Sciatic nerve (tissue), 2 donors: ENCODE measurements at regions not wholly inside any gene's neighbourhood (a gene's known extent, or its start where the extent isn't known, plus 50 kb on each side); places are given as distances from the start of the nearest gene placed in this dataset.
"Not testable (repeated sequence)": the region's sequence is repeated elsewhere in the genome, so short reads cannot be mapped to it uniquely, and the experiment has no call there.

Source experiments
- ATAC-seq: fragments of 200-7000 bp; cut with Tn5 transposase; one replicate; pipeline ENCODE4 v1.9.1; 2020; ENCODE audit warnings: mild to moderate bottlenecking, moderate library complexity
- DNase-seq: peaks from one replicate; pipeline ENCODE4 v3.0.0-alpha.2; 2020; ENCODE audit warnings: low spot score
- intact Hi-C: fragments of 100-400 bp; cut with DNase I; formaldehyde crosslinking; loops from one replicate; pipeline ENCODE4 v1.14.2; 2022
- donor health status: DM: no; HTN: no; CAD: no.
- donor health status: DM: no; HTN: no; CAD: no.

DNA sequence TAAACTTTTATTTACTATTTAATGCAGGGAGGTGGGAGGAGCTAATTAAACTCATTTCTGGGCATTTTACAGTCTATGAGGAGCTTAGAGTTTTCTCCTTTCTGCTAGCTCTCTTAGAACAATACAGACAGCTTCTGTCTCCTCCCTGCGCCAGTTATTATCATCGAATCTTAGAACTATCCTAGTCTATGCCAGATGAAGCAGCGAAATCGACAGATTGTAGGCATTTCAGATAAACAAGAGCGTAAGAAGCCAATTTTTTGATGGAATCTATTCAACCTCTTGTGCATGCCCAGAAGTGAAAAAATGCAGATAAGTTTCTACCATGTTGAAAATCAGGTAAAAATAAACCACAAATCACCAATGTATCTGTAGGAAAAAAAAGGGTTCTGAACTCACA lies 297.1 kb downstream of the KLF12 start:
- no peak for ATAC-seq
- DNase-seq, result no peak
- intact Hi-C loops, result no loop called here

DNA sequence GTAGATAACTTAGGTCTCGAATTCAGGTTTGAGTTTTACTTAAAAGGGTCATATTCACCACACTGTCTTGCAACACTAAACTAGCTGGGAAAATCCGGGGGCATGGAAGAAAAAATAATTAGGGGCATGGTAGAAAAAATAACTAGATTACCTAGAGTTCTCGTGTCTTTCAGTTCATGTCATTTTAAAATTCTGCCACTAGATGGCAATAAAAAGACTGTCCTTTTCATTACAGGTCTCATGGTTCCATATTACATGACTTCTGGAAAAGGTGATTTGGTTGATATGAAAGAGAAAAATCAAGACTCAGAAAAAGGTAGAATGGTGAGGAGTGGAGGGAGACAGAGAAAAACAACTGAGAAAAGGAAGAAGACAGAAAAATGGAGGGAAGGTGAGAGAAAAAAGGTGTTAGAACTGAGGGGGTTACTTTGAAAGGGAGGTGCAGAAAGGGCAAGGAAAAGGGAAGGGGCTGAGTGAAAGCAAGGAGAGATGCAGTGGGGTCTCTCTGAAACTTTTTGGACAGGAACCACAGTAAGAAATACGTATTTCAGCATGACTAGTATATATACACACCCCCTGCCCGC lies 299.0 kb downstream of the KLF12 start:
- intact Hi-C loops, result no loop called here
- DNase-seq (no peak), ATAC-seq (peak; percentile 57)

DNA sequence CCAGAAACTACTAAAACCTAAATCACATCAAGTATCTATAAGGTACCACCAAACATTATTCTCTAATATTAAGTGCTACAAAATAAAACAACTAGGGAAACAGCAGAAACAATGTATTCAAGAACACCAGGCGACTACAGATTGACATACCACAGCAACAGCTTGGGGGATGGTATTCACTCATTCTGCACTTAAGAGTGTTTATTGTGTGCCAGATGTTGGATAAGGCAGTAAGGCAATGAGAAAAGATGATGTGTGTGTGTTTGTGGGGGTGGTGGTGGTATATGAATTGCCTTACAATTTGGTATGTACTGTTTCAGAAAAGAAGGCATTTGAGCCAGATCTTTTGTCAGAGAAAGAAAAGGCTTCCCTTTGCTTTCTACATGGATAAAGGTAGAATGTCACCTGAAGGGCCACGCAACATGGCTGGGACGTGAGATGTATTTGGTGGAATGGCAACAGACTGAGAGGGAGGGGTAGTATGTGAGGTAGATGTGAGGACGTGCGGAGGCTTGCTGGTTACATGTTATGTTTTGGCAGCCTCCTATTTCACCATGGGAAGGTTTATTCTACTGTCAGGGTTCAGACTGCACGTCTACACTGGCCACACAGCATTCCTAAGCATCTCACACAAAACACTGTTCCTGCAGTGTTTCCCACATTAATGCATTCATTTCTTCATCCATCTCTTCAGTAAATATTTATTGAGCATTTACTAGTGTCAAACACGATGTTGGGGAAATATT lies 300.7 kb downstream of the KLF12 start:
- no peak for DNase-seq
- no peak for ATAC-seq
- intact Hi-C loops, result no loop called here

DNA sequence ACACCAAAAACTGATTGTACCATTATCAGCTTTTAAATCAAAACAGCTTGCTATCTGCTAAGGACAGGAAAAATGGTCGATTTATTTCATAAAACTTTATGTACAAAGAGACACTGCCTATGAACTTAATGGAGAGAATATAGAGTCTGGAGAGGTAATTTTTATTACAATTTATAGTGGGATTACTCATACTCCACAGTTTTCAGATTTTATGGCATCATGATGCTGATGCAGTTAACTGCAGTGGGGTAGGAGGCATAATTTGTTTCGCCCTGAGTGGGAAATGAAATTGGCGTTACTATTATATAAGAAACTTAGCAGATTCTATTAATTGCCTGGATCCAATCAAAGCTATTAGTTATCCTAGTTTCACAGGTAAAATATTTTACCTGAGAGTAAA lies 301.4 kb downstream of the KLF12 start:
- intact Hi-C loops, result no loop called here
- no peak for DNase-seq
- ATAC-seq, result no peak

DNA sequence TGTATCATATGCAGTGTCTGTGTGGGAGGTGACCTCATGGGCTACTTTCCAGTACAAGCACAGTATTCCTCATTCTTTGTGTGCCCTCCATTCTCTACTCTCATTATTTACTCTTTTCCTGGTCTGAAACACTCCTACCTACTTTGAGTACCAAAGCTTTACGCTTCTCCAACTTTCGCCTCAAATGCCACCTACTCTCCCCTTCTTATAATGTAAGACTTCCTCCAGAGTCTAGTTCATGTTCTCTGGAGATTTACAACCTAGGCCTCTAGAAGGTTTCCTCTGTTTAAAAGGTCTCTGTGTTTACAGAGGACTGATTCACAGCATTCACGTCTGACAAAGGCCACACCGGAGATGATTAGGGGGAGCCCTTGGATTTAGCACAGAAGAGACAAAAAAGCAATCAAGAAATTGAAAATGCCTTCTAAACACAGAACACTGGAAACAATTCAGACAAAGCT lies 302.0 kb downstream of the KLF12 start:
- no peak for DNase-seq
- no peak for ATAC-seq
- intact Hi-C loops, result no loop called here

DNA sequence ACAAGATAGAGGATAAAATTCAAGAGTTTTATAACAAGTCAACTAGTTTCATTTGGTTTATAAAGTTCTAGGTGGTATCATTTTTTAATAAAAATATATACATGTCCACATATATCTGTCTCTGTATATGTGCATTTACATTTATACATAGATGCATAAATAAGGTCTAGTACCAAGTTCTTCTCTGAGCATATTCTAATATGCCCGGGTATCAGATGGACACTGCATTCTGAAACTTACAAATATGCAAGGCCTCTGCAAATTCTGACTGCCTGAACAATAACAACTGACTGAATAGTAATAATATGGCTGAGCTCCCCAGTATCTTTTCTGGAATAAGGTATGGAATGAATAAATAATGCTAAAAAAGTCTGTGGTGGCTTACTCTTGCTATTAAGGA lies 304.8 kb downstream of the KLF12 start:
- ATAC-seq, result no peak
- DNase-seq, result no peak
- intact Hi-C loops, result no loop called here

DNA sequence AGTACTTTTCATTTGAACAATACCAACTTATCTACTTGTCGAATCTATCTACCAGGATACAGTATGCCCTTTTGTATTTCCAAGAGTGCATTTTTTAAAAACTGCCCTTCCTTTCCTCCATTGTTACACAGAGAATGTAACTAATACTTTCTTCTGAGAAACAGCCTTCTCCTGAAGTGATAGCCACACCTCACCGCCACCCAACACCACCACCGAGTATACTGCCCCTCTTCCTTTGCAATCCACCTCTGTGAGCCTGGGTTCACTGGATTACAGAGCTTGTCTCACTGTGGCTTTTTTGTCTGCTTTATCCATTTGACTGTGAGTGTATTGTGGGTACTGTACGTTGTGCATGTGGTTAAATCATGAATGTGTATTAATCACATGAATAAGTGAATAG lies 305.4 kb downstream of the KLF12 start:
- DNase-seq, result no peak
- ATAC-seq, result no peak
- intact Hi-C loops, result no loop called here

DNA sequence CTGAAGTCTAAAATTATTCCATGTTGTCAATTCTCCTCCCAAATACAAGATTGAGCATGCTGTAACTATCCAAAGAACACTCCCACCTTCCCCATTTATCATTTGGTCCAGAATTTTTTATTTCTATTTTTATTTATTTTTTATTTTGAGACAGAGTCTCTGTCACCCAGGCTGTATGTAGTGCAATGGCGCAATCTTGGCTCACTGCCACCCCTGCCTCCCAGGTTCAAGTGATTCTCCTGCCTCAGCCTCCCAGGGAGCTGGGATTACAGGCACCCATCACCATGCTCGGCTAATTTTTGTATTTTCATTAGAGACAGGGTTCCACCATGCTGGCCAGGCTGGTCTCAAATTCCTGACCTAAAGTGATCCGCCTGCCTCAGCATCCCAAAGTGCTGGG lies 306.8 kb downstream of the KLF12 start:
- intact Hi-C loops, result no loop called here
- ATAC-seq, result no peak

DNA sequence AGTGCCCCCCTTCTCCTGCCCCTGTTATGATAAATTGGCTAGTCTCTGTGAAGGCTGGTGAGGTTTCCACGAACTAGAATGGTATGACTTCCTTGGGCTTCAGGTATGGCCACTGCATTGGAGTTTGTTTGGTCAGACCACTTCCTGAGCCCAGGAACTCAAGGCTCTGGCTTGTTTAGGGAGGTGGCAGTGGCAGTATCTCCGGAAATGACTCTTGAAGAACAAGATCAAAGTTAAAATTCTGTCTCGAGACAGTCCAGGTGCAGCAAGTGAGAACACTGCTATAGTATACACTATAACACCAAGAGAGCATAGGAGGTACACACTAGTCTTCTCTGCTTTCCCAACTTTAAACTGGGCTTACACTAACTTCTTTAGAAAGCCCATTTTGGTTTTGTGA lies 309.1 kb downstream of the KLF12 start:
- intact Hi-C loops, result no loop called here
- ATAC-seq (no peak), DNase-seq (no peak)

More for the DNA sequence above, 306.8 kb downstream of the KLF12 start:
- peak; percentile 61 for DNase-seq

DNA sequence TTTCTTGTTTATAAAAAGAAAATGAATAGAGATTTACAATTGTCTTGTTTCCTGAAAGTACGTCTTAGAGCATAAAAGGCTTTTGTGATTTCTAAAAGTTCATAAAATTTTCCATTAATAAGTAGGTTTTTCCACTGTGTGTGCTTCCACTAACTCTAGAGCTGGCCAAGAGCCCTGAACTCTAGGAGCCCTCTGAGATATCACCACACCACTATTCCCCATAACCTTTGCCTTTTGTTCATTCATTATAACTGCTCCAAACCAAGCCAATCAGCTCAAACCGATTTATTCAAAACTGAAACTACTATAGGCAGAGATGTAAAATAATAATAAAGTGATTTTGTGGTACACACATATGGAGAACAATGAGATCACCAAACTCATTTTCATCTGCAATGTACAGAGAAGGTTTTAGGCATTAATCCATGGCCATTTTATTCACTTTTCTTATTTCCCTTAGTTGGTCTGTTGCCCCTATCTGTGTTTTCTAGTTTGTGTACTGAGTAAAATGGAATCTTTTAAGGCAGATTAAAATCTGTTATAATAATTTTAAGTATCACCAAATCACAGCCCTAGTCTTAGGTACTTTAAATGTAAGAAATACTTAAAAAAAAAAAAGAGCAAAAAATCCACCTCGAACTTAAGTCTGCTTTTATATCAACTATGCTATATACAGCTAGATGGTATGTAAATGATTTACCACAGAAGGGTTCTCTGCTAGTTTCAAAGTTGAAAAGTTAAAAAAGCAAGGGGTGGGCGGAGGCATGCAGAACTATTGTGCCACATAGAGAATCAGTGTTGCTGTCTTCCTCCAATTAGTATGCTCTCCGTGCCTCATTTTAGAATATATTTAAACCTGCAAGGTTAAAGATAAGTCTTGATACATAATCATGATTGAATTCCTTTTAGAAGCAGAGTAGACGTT lies 311.3 kb downstream of the KLF12 start:
- intact Hi-C loops, result no loop called here
- peak; percentile 61 for DNase-seq
- peak; percentile 94 for ATAC-seq

DNA sequence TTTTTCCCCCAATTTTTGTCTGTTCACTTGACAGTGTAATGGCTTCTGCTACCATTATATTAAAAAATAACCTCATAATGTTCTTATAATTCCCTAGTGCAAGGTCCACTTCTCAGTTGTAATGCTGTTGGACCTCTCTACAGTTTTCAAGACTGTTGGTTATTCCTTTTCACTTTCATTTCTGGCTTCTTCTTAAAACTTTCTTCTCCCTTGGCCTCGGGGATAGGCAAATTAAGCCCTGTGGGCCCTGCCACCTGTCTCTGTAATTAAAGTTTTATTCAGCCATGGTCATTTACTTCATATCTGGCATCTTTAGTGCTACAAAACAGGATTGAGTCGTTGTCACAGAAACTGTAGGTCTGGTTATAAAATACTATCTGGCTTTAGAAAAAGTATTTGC lies 313.5 kb downstream of the KLF12 start:
- intact Hi-C loops, result no loop called here
- no peak for DNase-seq
- no peak for ATAC-seq

DNA sequence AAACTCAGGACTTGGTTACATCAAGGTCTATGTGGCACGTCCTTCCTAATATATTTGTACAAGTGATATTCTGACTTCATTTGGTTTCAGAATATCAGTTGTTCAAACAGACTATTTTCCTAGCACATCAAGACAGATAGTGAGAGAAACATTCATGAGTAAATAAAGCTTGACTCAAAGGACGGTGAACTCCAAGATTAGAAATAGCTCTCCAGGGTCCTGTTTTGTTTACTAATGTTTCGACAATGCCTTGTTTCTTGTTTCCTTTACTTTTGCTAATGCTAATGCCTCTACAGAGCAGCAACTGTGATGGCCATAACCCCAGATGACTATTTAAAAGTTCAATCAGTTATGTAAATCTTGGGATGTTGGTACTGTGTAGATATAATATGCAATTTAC lies 313.9 kb downstream of the KLF12 start:
- no peak for DNase-seq
- no peak for ATAC-seq
- intact Hi-C loops, result no loop called here

DNA sequence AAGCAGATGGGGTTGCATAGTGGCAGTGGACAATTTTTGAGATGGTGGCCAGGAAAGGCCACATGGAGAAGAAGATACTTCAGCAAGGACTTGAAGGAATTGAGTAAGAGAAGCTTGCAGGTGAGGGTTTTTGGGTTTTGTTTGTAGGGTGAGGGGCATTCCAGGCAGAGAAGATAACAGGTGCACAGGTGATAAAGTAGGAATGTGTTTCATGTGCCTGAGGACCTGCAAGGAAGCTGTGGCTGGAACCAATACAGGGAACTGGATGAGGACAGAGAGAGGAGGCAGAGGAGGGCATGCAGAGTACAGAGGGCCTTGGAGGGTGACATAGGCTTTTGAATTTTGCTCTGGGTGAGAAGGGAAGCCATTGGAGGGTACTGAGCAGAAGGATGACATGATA lies 314.5 kb downstream of the KLF12 start:
- intact Hi-C loops, result no loop called here
- no peak for DNase-seq
- ATAC-seq, result no peak

DNA sequence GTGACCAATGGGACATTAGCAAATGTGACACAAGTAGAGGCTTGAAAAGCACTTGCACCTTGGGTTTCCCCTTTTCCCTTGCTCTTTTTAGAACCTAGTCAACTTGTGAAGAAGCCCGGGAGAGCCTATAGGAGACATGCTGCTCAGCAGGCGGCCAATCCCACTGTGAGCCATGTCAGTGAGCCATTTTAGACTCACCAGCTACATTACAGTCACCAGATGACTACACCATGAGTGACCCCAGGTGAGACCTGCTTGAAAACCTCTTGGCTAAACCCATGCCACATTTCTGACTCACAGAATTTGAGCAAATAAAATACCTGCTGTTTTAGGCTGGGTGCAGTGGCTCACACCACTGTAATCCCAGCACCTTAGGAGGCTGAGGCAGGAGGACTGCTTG lies 317.5 kb downstream of the KLF12 start:
- intact Hi-C loops, result no loop called here
- ATAC-seq, result no peak

DNA sequence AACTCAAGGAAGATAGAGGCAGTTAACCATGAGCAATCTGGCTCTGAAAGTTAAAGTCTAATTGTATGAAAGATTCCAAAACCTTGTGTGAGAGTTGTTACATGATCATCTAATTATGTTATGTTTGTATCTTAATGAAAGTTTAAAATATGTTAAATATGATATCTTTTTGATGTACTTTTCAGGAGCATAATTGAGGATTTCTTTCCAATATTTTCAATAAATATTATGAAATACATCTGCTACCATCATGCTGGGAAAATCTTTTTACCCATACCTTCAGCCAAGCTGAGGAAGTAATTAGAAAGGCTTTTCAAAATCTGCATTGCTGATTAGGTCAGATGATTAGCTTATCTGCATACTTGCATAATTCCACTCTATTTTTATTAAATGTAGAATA lies 318.4 kb downstream of the KLF12 start:
- intact Hi-C loops, result no loop called here
- ATAC-seq (no peak), DNase-seq (no peak)

More for the DNA sequence above, 317.5 kb downstream of the KLF12 start:
- no peak for DNase-seq

DNA sequence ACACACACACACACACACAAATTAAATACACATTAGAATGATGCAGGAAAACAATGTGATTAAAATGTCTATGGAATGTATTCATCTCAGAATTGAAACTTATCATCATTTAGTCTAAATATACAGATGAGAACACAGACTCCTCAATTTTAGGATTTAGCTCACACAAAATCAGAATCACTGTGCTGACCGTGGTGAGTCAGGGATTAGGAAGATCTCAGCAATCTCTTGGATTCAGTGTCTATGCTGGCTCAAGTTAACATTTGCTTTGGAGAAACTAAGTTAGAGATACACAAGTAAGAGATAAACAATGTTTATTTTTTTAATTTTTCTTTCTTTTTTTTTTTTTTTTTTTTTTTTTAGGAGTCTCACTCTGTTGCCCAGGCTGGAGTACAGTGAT lies 323.6 kb downstream of the KLF12 start:
- intact Hi-C loops, result no loop called here
- ATAC-seq, result no peak
- no peak for DNase-seq

DNA sequence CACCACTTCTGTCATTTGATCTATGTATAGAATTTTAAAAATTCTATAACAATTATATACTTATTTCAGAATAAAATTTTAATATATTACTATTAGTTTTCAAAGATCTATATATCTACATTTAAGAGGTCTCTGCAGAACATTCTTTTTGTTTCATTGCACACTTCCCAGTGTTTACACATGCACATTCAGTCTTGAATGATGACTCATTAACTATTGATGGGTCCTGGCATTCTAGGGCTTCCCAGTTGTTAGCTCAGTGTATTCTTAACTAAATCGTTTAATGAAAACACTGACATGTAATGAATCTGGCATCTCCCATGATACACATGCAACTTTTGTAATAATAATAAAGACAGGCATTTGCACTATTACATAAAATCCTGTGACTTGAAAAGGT lies 324.6 kb downstream of the KLF12 start:
- DNase-seq (no peak), ATAC-seq (no peak)
- intact Hi-C loops, result no loop called here

DNA sequence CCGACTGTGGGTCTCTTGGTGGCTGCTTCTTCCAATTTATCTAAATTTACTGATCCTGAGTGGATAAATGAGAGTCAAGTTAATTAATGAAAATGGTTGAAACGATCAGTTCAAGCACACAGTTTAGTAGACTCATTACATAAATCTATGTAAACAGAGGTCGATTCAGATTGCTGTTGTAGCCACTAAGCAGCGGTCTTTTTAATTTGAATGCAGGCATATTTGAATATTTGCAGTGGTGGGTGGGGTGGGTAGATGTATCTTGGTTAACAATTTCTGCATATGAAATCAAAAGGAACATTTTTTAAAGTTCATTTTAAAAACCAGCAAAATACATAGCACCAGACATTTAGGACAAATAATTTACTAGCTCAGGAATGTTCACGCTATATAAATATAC lies 325.9 kb downstream of the KLF12 start:
- ATAC-seq, result no peak
- intact Hi-C loops, result no loop called here
- no peak for DNase-seq

DNA sequence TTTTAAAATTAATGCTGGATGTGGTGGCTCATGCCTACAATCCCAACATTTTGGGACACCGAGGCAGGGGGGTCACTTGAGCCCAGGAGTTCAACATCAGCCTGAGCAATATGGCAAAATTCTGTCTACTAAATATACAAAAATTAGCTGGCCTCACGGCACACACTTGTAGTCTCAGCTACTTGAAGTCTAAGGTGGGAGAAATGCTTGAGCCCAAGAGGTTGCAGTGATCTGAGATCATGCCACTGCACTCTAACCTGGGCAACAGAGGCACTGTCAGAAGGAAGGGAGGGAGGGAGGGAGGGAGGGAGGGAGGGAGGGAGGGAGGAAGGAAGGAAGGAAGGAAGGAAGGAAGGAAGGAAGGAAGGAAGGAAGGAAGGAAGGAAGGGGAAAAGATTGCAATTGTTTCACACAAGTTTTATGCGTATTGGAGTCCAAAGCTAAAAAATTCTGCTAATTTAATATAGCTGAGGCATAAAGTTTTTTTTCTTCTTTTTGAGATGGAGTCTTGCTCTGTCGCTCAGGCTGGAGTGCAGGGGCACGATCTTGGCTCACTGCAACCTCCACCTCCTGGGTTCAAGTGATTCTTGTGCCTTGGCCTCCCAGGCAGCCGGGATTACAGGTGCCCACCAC lies 328.8 kb downstream of the KLF12 start:
- DNase-seq, ATAC-seq, intact Hi-C loops: not testable (repeated sequence)

DNA sequence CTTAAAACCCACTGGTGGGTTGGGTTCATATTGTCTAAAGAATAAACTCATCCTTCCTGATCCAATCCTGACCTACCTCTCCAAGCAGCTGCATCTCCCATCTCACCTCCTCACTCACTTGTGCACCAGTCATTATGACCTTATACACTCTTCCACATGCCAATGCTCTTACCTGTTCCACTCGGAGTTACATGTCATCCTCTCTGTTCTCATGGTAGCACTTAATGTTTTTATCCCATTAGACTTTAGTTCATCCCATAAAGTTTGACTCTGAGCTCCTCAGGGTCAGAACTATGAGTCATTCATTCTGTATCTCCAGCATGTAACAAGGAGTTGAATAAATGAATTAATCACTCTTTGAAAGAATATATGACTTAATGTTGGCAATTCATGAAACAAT lies 330.2 kb downstream of the KLF12 start:
- intact Hi-C loops, result no loop called here
- ATAC-seq, result no peak
- no peak for DNase-seq
